Endothelial cell of umbilical vein (primary cell): ENCODE measurements at regions not wholly inside any gene's neighbourhood (a gene's known extent, or its start where the extent isn't known, plus 50 kb on each side); places are given as distances from the start of the nearest gene placed in this dataset.

Source experiments
- BruUV-seq: library from RNA; stranded (reverse); fragments of 400-500 nt; replicated peaks from 2 replicates; lab custom pipeline; 2021; lab: Mats Ljungman, UMichigan
- CTCF ChIA-PET: fragments of 300-600, 350-600 bp; sonication (Branson Sonifier 250); formaldehyde crosslinking; loops from one replicate; lab custom pipeline; 2021; ENCODE audit warnings: antibody characterized with exemption, inconsistent platforms; lab: Charles Lee
- POLR2A ChIA-PET: fragments of 300-600, 350-600 bp; sonication (Branson Sonifier 250); formaldehyde crosslinking; loops from one replicate; lab custom pipeline; 2021; ENCODE audit warnings: antibody characterized with exemption, inconsistent platforms; lab: Charles Lee
- DNase-seq: peaks from one replicate; pipeline ENCODE4 v3.0.0-alpha.2; 2011; ENCODE audit warnings: low read depth, low spot score
- FAIRE-seq: peaks from 2 replicates; lab custom pipeline; 2011; peaks lifted over from hg19 to GRCh38; lab: Jason Lieb, UNC
- H2AFZ ChIP-seq: 2 replicates; pipeline ENCODE4 v1.6.0; 2012; ENCODE audit warnings: low read depth, low read length, control low read depth, inconsistent platforms
- H3K27ac ChIP-seq: 2 replicates; pipeline ENCODE4 v1.5.1; 2011; ENCODE audit warnings: low read depth, mild to moderate bottlenecking, control low read depth, low read length, moderate library complexity; ENCODE audit not compliant: insufficient read depth
- H3K27me3 ChIP-seq, 2 experiments: 2 replicates each; pipeline versions ENCODE4 v1.6.0 to v1.6.1; 2011; ENCODE audit warnings: low read length in 2 of 2, mixed read lengths in 1 of 2; ENCODE audit not compliant: control insufficient read depth in 2 of 2, insufficient read depth in 2 of 2
- H3K36me3 ChIP-seq, 2 experiments: 2 replicates in 1 of 2; 3 replicates in 1 of 2; pipeline ENCODE4 v1.5.1; 2011; ENCODE audit warnings: low read length in 2 of 2, mild to moderate bottlenecking in 1 of 2, moderate library complexity in 1 of 2; ENCODE audit not compliant: control insufficient read depth in 2 of 2, insufficient read depth in 2 of 2; ENCODE audit errors: extremely low read depth in 1 of 2
- H3K4me1 ChIP-seq: 3 replicates; pipeline ENCODE4 v1.5.1; 2011; ENCODE audit warnings: mild to moderate bottlenecking, low read length; ENCODE audit not compliant: control insufficient read depth, insufficient read depth; ENCODE audit errors: extremely low read depth
- H3K4me2 ChIP-seq: 2 replicates; pipeline ENCODE4 v1.6.1; 2011; ENCODE audit warnings: low read length, control low read depth, mixed read lengths; ENCODE audit not compliant: insufficient read depth
- H3K4me3 ChIP-seq, 3 experiments: fragments of 200-600 bp in 1 of 3; sonication (generic), shearing (Covaris generic) in 1 of 3; replicated peaks in 1 of 3; 2 replicates each; pipeline ENCODE4 v1.5.1; 2011 to 2016; ENCODE audit warnings: control low read depth in 3 of 3, low read length in 3 of 3, mild to moderate bottlenecking in 2 of 3, inconsistent platforms in 1 of 3, low read depth in 1 of 3, moderate library complexity in 1 of 3; ENCODE audit not compliant: insufficient read depth in 1 of 3
- H3K79me2 ChIP-seq: 2 replicates; pipeline ENCODE4 v1.6.0; 2012; ENCODE audit warnings: low read length, inconsistent platforms; ENCODE audit not compliant: control insufficient read depth, insufficient read depth
- H3K9ac ChIP-seq: replicated peaks from 2 replicates; pipeline ENCODE3; 2011; ENCODE audit warnings: low read length, control low read depth; ENCODE audit not compliant: insufficient read depth; ENCODE audit errors: extremely low read depth
- H3K9me1 ChIP-seq: replicated peaks from 3 replicates; pipeline ENCODE4 v1.6.0; 2011; ENCODE audit warnings: mild to moderate bottlenecking, low read length; ENCODE audit not compliant: control insufficient read depth, insufficient read depth; ENCODE audit errors: extremely low read depth
- H3K9me3 ChIP-seq: replicated peaks from 2 replicates; pipeline ENCODE4 v1.5.1; 2012; ENCODE audit warnings: low read length, inconsistent platforms; ENCODE audit not compliant: control insufficient read depth, insufficient read depth
- H4K20me1 ChIP-seq: replicated peaks from 2 replicates; pipeline ENCODE3; 2011; ENCODE audit warnings: mild to moderate bottlenecking, low read length; ENCODE audit not compliant: control insufficient read depth, insufficient read depth; ENCODE audit errors: extremely low read depth
- EZH2 ChIP-seq: IDR thresholded peaks from 2 replicates; pipeline ENCODE4 v1.6.1; 2012; ENCODE audit warnings: borderline replicate concordance, low read depth, mild to moderate bottlenecking, moderate library complexity, low read length, inconsistent platforms; ENCODE audit not compliant: severe bottlenecking
- FOS ChIP-seq: IDR thresholded peaks from 2 replicates; pipeline ENCODE4 v1.6.1; 2011; ENCODE audit warnings: mild to moderate bottlenecking, low read length, moderate library complexity, borderline replicate concordance; ENCODE audit not compliant: insufficient read depth
- GATA2 ChIP-seq: IDR thresholded peaks from 2 replicates; pipeline ENCODE4 v1.7.0; 2011; ENCODE audit warnings: low read depth, mild to moderate bottlenecking, moderate library complexity, mixed read lengths, low read length; ENCODE audit not compliant: insufficient read length, insufficient read depth
- JUN ChIP-seq: IDR thresholded peaks from 2 replicates; pipeline ENCODE4 v1.6.1; 2011; ENCODE audit warnings: borderline replicate concordance, low read depth; ENCODE audit not compliant: insufficient read length, insufficient read depth
- MYC ChIP-seq: IDR thresholded peaks from one replicate; pipeline ENCODE4 v1.6.1; 2011; ENCODE audit warnings: mild to moderate bottlenecking, low read depth, low read length
- POLR2A ChIP-seq: IDR thresholded peaks from 2 replicates; pipeline ENCODE4 v1.6.1; 2012; ENCODE audit warnings: low read depth, mild to moderate bottlenecking, control low read depth, low read length
- POLR2AphosphoS5 ChIP-seq: IDR thresholded peaks from 2 replicates; pipeline ENCODE4 v1.6.1; 2012; ENCODE audit warnings: low read depth, mild to moderate bottlenecking, control low read depth, low read length, moderate library complexity; ENCODE audit not compliant: insufficient read depth
- dilution Hi-C: fragments of 300-500 bp; cut with MboI; formaldehyde crosslinking; loops from one replicate; pipeline ENCODE4 v1.15.0; 2019; ENCODE audit warnings: low sequenced_read_pairs; ENCODE audit not compliant: extremely low pct_ligation_motif_present
- intact Hi-C: fragments of 100-400 bp; cut with micrococcal nuclease; formaldehyde crosslinking; loops from one replicate; pipeline ENCODE4 v1.10.0; 2022
- TF ChIP-seq, protein P1 (sequence below): IDR thresholded peaks from 2 replicates; pipeline ENCODE4 v1.6.1; 2011; ENCODE audit not compliant: insufficient read depth, insufficient read length
- TF ChIP-seq, protein P2 (sequence below), 2 donors: IDR thresholded peaks; 1 replicate in 1 of 2; 2 replicates in 1 of 2; pipeline ENCODE4 v1.5.1; 2011; ENCODE audit warnings: low read length in 2 of 2, mild to moderate bottlenecking in 2 of 2, moderate library complexity in 2 of 2, control low read depth in 1 of 2, inconsistent platforms in 1 of 2, low read depth in 1 of 2; ENCODE audit not compliant: insufficient read depth in 1 of 2; ENCODE audit errors: extremely low read depth in 1 of 2

DNA sequence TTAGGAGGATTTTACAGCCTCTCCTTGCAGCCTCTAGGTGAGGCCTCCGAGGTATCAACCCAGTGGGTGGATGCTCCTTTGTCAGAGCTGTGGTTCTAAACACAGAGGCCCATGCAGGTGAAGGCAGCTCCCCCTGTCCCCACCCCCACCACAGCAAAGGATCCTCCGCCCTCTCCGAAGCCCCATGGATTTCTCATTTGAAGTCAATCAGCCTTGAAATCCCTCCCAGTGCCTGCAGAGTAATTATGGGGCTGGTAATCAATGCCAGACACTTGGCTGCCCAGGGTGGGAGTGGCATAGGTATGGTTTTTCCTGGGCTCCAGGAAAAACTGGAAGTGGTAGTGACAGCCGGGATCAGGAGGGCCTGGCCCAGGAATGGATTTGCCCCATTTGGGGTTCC is 119.5 kb upstream of the CSF3R start:
- DNase-seq: no peak
- ChIA-PET CTCF (no interaction called here), POLR2A (no interaction called here)
- H3K4me1 ChIP-seq: no peaks in the 10 kb centered on the region
- H3K9me3 ChIP-seq: no peaks in the 10 kb centered on the region
- H3K9ac ChIP-seq: no peak overlapping the region
- H4K20me1 ChIP-seq: no peaks in the 10 kb centered on the region
- no peaks in the 10 kb centered on the region for H3K9me1 ChIP-seq
- no peaks in the 10 kb centered on the region for H3K36me3 ChIP-seq
- TF ChIP-seq, protein P1, sequence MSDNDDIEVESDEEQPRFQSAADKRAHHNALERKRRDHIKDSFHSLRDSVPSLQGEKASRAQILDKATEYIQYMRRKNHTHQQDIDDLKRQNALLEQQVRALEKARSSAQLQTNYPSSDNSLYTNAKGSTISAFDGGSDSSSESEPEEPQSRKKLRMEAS: no peak
- TF ChIP-seq JUN (no peak), GATA2 (no peak), POLR2A (no peak), FOS (no peak), MYC (no peak), EZH2 (no peak), POLR2AphosphoS5 (no peak)
- TF ChIP-seq, protein P2, sequence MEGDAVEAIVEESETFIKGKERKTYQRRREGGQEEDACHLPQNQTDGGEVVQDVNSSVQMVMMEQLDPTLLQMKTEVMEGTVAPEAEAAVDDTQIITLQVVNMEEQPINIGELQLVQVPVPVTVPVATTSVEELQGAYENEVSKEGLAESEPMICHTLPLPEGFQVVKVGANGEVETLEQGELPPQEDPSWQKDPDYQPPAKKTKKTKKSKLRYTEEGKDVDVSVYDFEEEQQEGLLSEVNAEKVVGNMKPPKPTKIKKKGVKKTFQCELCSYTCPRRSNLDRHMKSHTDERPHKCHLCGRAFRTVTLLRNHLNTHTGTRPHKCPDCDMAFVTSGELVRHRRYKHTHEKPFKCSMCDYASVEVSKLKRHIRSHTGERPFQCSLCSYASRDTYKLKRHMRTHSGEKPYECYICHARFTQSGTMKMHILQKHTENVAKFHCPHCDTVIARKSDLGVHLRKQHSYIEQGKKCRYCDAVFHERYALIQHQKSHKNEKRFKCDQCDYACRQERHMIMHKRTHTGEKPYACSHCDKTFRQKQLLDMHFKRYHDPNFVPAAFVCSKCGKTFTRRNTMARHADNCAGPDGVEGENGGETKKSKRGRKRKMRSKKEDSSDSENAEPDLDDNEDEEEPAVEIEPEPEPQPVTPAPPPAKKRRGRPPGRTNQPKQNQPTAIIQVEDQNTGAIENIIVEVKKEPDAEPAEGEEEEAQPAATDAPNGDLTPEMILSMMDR (IDR thresholded peaks at IDR 0.05; ENCODE audit: extremely low read depth in 1 of 2, insufficient read depth in 1 of 2, low read depth in 1 of 2, low read length in 2 of 2): no peak
- H3K27ac ChIP-seq: no peak overlapping the region
- H3K27me3 ChIP-seq: no peaks in the 10 kb centered on the region
- dilution Hi-C loops: no loop called here
- no TSS peak for BruUV-seq
- no peak overlapping the region for H3K4me2 ChIP-seq
- intact Hi-C loops: no loop called here
- no peaks in the 10 kb centered on the region for H3K79me2 ChIP-seq
- FAIRE-seq: no peak
- no peak overlapping the region for H2AFZ ChIP-seq
- H3K4me3 ChIP-seq: no peak overlapping the region
